ENCODE measurements at regions not wholly inside any gene's neighbourhood (a gene's known extent, or its start where the extent isn't known, plus 50 kb on each side); places are given as distances from the start of the nearest gene placed in this dataset.
A peak's percentile ranks its signal among the peaks of the same experiment; 100 is the strongest.
"Not testable (repeated sequence)": the region's sequence is repeated elsewhere in the genome, so short reads cannot be mapped to it uniquely, and the experiment has no call there.

- DNase-seq: not testable (repeated sequence)
These were observed 94.5 kb upstream of the TRIM77 start for GRCh38 chr11:89615642-89616041.

DNA sequence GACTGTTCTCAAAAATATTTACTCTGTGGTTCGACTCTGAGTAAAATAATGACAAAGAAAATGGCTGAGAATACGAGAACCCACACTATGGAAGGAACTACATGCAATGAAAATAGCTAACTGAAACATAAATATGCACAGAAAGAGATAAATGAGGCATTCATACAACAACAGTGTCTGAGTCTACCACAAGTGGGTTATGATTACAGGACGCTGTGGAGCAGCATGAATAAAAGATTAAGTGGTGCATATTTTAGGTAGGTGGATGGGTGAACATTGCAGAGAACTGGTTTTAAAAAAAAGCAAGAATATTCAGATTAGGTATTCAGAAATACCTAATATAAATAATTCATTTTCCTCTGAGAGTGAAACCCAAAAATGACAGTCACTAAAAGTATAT lies 93.9 kb upstream of the TRIM77 start:
- not testable (repeated sequence) for DNase-seq

- DNase-seq: peak; percentile 6
These were observed 93.0 kb upstream of the TRIM77 start for GRCh38 chr11:89616999-89617602.

DNA sequence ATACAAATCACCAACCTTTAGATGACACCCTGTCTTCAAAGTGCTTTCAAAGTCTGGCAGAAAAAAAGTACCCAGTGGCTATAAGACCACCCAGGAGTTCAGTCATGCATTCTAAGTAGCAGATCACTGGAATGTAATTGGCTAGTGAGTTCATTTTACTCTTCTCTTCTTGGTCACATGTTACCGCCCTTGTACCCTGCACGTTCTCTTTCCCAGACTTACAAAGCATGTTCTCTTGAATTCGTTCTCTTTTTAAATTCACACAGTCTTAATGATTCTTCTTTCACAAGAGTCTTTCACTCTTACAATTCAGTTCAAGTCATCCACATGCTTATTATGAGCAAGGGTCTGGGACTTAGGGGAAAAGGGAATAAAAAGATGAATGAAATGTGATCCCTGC lies 89.4 kb upstream of the TRIM77 start:
- not testable (repeated sequence) for DNase-seq

- no peak for DNase-seq
These were observed 84.9 kb upstream of the TRIM77 start for GRCh38 chr11:89625171-89625570.

DNA sequence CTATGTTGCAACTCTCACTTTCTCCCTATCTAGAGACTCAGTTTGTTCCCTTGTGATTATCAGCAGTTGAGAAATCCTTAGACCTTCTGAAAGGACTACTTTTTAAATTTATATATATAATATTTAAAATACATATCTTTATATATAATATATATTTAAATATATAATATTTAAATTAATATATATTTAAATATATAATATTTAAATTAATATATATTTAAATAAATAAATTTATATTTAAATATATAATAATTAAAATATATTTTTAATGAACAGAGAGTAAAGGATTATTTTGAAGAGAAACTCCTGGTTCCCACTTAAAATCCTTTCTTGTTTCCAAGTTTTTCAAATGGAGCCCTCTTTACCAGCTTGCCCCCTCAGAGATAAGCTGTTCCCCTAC lies 83.7 kb upstream of the TRIM77 start:
- DNase-seq: no peak

DNA sequence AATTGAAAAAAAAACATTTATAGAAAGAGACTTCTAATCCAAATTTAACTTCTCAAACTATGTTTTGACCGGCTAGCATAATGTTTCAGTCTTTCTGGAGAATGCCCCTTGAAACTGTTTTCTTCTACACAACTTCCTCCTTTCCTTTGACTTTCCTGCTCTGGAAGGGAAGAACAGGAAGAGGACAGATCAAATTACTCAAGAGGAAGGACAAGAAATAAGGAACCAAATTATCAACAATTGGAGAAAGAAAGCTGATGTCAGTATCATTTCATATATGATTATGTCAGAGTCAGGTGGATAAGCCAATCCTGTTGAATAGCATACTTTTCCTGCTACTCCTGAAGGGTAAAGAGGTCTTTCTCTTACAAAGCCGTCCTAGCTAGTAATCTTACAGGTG lies 83.2 kb upstream of the TRIM77 start:
- not testable (repeated sequence) for DNase-seq

DNA sequence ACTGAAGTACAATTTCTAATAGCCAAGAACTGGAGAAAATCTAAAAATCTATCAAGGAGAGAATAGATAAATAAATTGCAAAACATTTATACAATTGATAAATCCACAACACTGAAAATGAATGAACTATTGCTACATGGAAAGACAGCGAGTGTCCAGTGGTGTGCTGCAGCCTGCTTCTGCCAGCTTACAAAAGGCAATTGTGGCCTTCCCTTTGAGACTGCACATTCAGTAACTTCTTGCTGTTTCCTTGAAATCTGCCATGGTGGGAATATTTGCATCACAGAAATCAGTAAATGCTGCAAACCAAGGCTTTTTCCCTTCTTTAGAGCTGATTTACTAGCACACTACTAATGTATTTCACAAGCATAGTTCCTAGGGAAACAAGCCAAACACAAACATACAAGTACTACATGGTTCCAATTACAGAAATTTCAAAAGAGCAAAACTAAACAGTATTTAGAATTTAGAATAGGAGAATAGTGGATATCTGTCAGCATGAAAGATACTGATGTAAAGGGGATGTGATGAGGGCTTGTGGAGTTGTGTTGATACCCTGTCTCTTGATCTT lies 76.9 kb upstream of the TRIM77 start:
- DNase-seq: no peak

GRCh38 chr11:89640777-89641176 lies 69.3 kb upstream of the TRIM77 start:
- DNase-seq: not testable (repeated sequence)

DNA sequence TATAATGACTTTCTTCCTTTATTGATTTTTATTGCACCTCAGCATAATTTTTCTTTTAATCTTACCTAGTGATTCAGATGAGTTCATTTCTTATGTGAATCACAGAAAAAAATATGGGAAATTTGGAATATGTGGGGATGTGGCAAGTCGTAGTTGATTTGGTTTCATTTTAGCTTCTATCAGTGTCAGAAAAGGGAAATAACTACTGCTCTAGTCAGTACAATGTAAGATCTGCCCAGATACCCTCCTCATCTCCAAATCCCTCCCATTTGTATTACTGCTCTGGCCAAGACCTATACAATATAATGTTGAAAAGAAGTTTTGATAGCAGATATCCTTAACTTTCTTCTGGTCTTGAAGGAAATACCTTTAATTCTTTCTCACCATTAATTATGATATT lies 61.9 kb upstream of the TRIM77 start:
- DNase-seq: not testable (repeated sequence)

GRCh38 chr11:89648996-89649395 lies 61.1 kb upstream of the TRIM77 start:
- not testable (repeated sequence) for DNase-seq

DNA sequence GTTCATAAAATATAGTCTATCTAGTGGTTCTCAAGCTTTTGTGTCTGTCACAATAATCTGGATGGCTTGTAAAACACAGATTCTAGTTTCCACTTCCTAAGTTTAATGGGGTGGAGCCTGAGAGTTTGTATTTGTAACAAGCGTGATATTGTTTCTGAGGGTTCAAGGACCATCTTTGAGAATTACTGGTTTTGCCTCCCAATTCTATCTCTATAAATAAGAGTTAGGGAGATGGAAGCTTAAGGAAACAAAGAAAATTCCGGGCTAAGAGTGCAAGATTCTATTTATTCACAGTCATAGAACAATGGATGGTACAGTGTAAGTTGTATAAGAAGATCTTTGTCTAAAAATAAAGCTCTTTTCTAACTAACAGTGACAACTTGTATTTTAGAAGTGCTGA lies 55.4 kb upstream of the TRIM77 start:
- DNase-seq: not testable (repeated sequence)

DNA sequence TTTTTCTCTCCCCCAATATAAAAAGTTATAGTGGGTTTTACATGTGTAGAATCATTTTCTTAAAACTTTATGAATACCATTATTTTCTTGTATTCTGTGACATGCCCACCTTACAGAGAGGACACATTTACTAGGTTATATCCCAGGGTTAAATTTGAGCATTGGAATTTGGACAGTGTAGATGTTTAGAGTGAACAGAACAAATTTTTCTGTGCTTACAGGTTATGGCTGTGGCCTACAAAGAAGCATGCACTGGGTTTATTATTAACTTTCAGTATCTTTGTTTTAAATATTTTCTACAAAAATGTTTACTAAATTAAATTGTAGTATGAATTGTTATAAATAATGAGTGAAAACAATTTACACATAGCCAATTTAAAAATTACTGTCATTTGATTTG lies 51.3 kb upstream of the TRIM77 start:
- not testable (repeated sequence) for DNase-seq

DNA sequence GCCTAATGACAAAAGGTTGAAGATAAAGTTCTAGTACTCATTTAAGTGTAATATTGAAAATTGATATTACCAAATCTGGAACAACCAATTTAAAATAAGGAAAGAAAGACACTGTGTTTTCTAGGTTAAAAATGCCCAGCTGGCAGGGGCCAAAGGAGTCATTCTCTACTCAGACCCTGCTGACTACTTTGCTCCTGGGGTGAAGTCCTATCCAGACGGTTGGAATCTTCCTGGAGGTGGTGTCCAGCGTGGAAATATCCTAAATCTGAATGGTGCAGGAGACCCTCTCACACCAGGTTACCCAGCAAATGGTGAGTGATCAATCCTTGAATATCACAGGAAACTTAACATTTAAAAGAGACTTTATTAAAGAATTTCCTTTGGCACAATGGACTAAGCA lies 50.7 kb upstream of the TRIM77 start:
- not testable (repeated sequence) for DNase-seq

DNA sequence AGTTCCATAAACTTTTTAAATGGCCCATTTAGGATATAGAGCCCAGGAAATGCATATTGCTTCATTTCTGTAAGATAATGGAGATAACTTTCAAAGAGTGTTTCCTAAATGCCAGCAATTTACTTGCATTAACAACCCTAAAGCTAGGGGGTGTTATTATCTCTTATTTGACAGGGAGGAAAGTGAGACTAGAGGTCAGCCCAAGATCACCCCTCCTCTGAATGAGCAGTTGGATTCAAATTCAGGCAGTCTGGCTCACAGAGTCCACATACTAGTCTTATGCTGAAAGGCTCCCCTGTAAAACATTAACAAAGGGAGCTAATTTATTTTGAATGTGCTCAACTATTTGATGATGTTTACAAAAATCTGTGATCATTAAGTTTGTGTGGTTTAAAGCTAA lies 49.9 kb upstream of the TRIM77 start:
- no peak for DNase-seq
